ENCODE measurements at regions not wholly inside any gene's neighbourhood (a gene's known extent, or its start where the extent isn't known, plus 50 kb on each side); places are given as distances from the start of the nearest gene placed in this dataset.

DNA sequence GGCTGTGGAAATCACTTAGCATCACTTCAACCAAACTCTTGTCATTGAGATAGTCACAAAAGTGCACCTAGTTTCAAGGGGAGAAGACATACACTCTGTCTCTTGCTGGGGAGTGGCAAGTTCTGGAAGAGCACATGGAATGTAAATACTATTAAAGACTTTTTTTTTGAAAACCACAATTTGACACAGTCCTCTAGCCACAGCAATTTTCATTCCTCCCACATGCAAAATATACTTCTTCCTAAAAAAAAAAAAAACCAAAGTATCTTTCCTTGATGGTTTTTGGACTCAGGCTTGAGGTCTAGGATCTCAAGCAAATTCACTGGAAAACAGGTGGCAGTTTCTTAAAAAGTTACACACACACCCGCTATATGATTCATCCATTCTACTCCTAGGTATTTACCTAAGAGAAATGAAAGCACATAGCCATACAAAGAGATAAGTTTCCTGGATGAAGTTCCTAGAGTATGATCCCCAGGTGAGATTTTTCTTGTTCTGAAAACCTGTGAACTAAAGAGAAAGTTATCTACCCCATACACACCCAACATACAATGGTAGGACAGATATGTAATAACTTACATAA lies 295.8 kb downstream of the SP3 start:
- TF ChIP-seq, protein P1, sequence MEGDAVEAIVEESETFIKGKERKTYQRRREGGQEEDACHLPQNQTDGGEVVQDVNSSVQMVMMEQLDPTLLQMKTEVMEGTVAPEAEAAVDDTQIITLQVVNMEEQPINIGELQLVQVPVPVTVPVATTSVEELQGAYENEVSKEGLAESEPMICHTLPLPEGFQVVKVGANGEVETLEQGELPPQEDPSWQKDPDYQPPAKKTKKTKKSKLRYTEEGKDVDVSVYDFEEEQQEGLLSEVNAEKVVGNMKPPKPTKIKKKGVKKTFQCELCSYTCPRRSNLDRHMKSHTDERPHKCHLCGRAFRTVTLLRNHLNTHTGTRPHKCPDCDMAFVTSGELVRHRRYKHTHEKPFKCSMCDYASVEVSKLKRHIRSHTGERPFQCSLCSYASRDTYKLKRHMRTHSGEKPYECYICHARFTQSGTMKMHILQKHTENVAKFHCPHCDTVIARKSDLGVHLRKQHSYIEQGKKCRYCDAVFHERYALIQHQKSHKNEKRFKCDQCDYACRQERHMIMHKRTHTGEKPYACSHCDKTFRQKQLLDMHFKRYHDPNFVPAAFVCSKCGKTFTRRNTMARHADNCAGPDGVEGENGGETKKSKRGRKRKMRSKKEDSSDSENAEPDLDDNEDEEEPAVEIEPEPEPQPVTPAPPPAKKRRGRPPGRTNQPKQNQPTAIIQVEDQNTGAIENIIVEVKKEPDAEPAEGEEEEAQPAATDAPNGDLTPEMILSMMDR (IDR thresholded peaks at IDR 0.05; ENCODE audit: low read depth, low read length), result no peak
- TF ChIP-seq, protein P2, sequence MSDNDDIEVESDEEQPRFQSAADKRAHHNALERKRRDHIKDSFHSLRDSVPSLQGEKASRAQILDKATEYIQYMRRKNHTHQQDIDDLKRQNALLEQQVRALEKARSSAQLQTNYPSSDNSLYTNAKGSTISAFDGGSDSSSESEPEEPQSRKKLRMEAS (IDR thresholded peaks at IDR 0.05; ENCODE audit: low read depth, low read length), result no peak
- no peak for TF ChIP-seq POLR2A (IDR thresholded peaks at IDR 0.05; ENCODE audit: extremely low read depth, insufficient read length)

Data from NB4 (cell line).